Left ventricle myocardium inferior (tissue), 1 donor: ENCODE measurements at regions not wholly inside any gene's neighbourhood (a gene's known extent, or its start where the extent isn't known, plus 50 kb on each side); places are given as distances from the start of the nearest gene placed in this dataset.

ENCODE experiments used
- DNase-seq: peaks from one replicate; pipeline ENCODE4 v3.0.0-alpha.2; 2020
- H3K27ac ChIP-seq: fragments of 200-600 bp; replicated peaks from 2 replicates; pipeline ENCODE4 v1.8.0; 2021
- H3K27me3 ChIP-seq: fragments of 200-600 bp; 2 replicates; pipeline ENCODE4 v1.8.0; 2021; ENCODE audit warnings: low read depth
- H3K36me3 ChIP-seq: fragments of 200-600 bp; 2 replicates; pipeline ENCODE4 v1.8.0; 2021
- H3K4me1 ChIP-seq: fragments of 200-600 bp; 2 replicates; pipeline ENCODE4 v1.8.0; 2021
- H3K4me3 ChIP-seq: fragments of 200-600 bp; 2 replicates; pipeline ENCODE4 v1.8.0; 2021; ENCODE audit warnings: mild to moderate bottlenecking, moderate library complexity
- H3K9me3 ChIP-seq: fragments of 200-600 bp; replicated peaks from 2 replicates; pipeline ENCODE4 v1.8.0; 2021
- CTCF ChIP-seq: fragments of 200-600 bp; IDR thresholded peaks from 2 replicates; pipeline ENCODE4 v1.8.0; 2021; ENCODE audit warnings: antibody characterized with exemption, mild to moderate bottlenecking, borderline replicate concordance
- intact Hi-C: fragments of 100-400 bp; cut with micrococcal nuclease; formaldehyde crosslinking; loops from one replicate; pipeline ENCODE4 v1.11.0; 2022
- donor health status: DM: no; HTN: yes; CAD: no; lungs with severe emphysema.

- Histone ChIP-seq H3K27me3 (peaks cover 100% of the 10 kb centered on the region), H3K36me3 (no peaks in the 10 kb centered on the region), H3K27ac (no peak overlapping the region), H3K4me1 (peaks cover 11% of the 10 kb centered on the region), H3K9me3 (no peaks in the 10 kb centered on the region), H3K4me3 (no peak overlapping the region)
- no peak for DNase-seq
- intact Hi-C loops = no loop called here
- no peak for TF ChIP-seq CTCF
These were observed 423.1 kb downstream of the SHANK2 start for GRCh38 chr11:70829134-70829885.

GRCh38 chr11:70829886-70830272 lies 422.5 kb downstream of the SHANK2 start:
- Histone ChIP-seq H3K27me3 (peaks cover 100% of the 10 kb centered on the region), H3K27ac (no peak overlapping the region), H3K4me1 (peaks cover 11% of the 10 kb centered on the region), H3K4me3 (no peak overlapping the region), H3K9me3 (no peaks in the 10 kb centered on the region), H3K36me3 (no peaks in the 10 kb centered on the region)
- no peak for DNase-seq
- TF ChIP-seq CTCF = no peak
- intact Hi-C loops = no loop called here

- H3K27ac ChIP-seq = no peak overlapping the region
- no peaks in the 10 kb centered on the region for H3K4me1 ChIP-seq
- intact Hi-C loops = no loop called here
- TF ChIP-seq CTCF = no peak
- peaks cover 12% of the 10 kb centered on the region for H3K9me3 ChIP-seq
- DNase-seq = no peak
- H3K27me3 ChIP-seq = peaks cover 92% of the 10 kb centered on the region
- H3K36me3 ChIP-seq = no peaks in the 10 kb centered on the region
- no peak overlapping the region for H3K4me3 ChIP-seq
These were observed 419.4 kb downstream of the SHANK2 start for GRCh38 chr11:70833011-70833410.

GRCh38 chr11:70833554-70833953 lies 418.8 kb downstream of the SHANK2 start:
- no peak for DNase-seq
- Histone ChIP-seq H3K9me3 (peaks cover 18% of the 10 kb centered on the region), H3K27me3 (peaks cover 86% of the 10 kb centered on the region), H3K27ac (no peak overlapping the region), H3K4me3 (no peak overlapping the region), H3K4me1 (no peaks in the 10 kb centered on the region), H3K36me3 (no peaks in the 10 kb centered on the region)
- TF ChIP-seq CTCF = no peak
- intact Hi-C loops = no loop called here

GRCh38 chr11:70834277-70834940 lies 418.0 kb downstream of the SHANK2 start:
- TF ChIP-seq CTCF = no peak
- DNase-seq = no peak
- no peak overlapping the region for H3K4me3 ChIP-seq
- peaks cover 78% of the 10 kb centered on the region for H3K27me3 ChIP-seq
- H3K4me1 ChIP-seq = no peaks in the 10 kb centered on the region
- intact Hi-C loops = no loop called here
- H3K36me3 ChIP-seq = no peaks in the 10 kb centered on the region
- no peak overlapping the region for H3K27ac ChIP-seq
- H3K9me3 ChIP-seq = peaks cover 26% of the 10 kb centered on the region
